Spleen (tissue), 11 donors: ENCODE measurements at regions not wholly inside any gene's neighbourhood (a gene's known extent, or its start where the extent isn't known, plus 50 kb on each side); places are given as distances from the start of the nearest gene placed in this dataset.
"Not testable (repeated sequence)": the region's sequence is repeated elsewhere in the genome, so short reads cannot be mapped to it uniquely, and the experiment has no call there.

Experiments used
- DNase-seq: peaks from one replicate; pipeline ENCODE4 v3.0.0-alpha.2; 2020
- H3K27ac ChIP-seq, 8 donors: fragments of 200-600 bp; sonication (generic) in 7 of 8; 1 replicate in 4 of 8; 2 replicates in 4 of 8; pipeline versions ENCODE4 v1.5.0 to v1.8.0; 2016 to 2021; ENCODE audit warnings: inconsistent platforms in 4 of 8, mild to moderate bottlenecking in 4 of 8, moderate library complexity in 1 of 8
- H3K27me3 ChIP-seq, 7 donors: fragments of 200-600 bp; sonication (generic) in 6 of 7; replicated peaks in 1 of 7; 1 replicate in 4 of 7; 2 replicates in 3 of 7; pipeline versions ENCODE4 v1.5.0 to v1.8.0; 2016 to 2021; ENCODE audit warnings: inconsistent platforms in 3 of 7, mild to moderate bottlenecking in 1 of 7
- H3K36me3 ChIP-seq, 6 donors: fragments of 200-600 bp; sonication (generic) in 5 of 6; 1 replicate in 4 of 6; 2 replicates in 2 of 6; pipeline versions ENCODE4 v1.5.0 to v1.8.0; 2016 to 2021; ENCODE audit warnings: inconsistent platforms in 2 of 6
- H3K4me1 ChIP-seq, 6 donors: fragments of 200-600 bp; sonication (generic) in 5 of 6; 1 replicate in 3 of 6; 2 replicates in 3 of 6; pipeline versions ENCODE4 v1.5.0 to v1.8.0; 2016 to 2021; ENCODE audit warnings: inconsistent platforms in 3 of 6
- H3K4me3 ChIP-seq, 8 donors: fragments of 200-600 bp; sonication (generic) in 7 of 8; 1 replicate in 4 of 8; 2 replicates in 4 of 8; pipeline versions ENCODE4 v1.5.0 to v1.8.0; 2016 to 2021; ENCODE audit warnings: inconsistent platforms in 4 of 8, mild to moderate bottlenecking in 4 of 8, moderate library complexity in 2 of 8
- H3K9me3 ChIP-seq, 8 donors: fragments of 200-600 bp; sonication (generic) in 7 of 8; 1 replicate in 4 of 8; 2 replicates in 4 of 8; pipeline versions ENCODE4 v1.5.0 to v1.8.0; 2016 to 2021; ENCODE audit warnings: inconsistent platforms in 4 of 8
- CTCF ChIP-seq, 11 experiments: fragments of 200-600 bp in 7 of 11; fragments of 450-650 bp in 4 of 11; sonication (generic) in 4 of 11; IDR thresholded peaks in 8 of 11; conservative IDR thresholded peaks in 3 of 11; 1 replicate in 7 of 11; 2 replicates in 4 of 11; pipeline versions ENCODE4 v1.4.0 to v1.8.0; 2016 to 2021; ENCODE audit warnings: antibody characterized with exemption in 11 of 11, inconsistent platforms in 4 of 11, mild to moderate bottlenecking in 1 of 11
- POLR2A ChIP-seq, 3 donors: fragments of 450-650 bp; IDR thresholded peaks; one replicate each; pipeline ENCODE4 v1.5.1; 2017; ENCODE audit warnings: antibody characterized with exemption in 3 of 3, mild to moderate bottlenecking in 1 of 3
- POLR2AphosphoS5 ChIP-seq, 3 donors: sonication (generic); formaldehyde crosslinking; IDR thresholded peaks; one replicate each; pipeline ENCODE4 v1.5.1; 2017; ENCODE audit warnings: antibody characterized with exemption in 3 of 3
- WGBS, 5 donors: extraction: QIAGEN DNeasy Blood & Tissue Kit in 3 of 5; methylation state at CpG; one replicate each; pipeline versions ENCODE4 v1.1.5 to v1.1.7; 2013 to 2018; 5-methylcytosine and 5-hydroxymethylcytosine counted together
- intact Hi-C: fragments of 100-400 bp; cut with DNase I; formaldehyde crosslinking; loops from one replicate; pipeline ENCODE4 v1.15.0; 2023; ENCODE audit warnings: low total_unique reads
- donor health status: healthy with polysubstance abuse.
- donor health status: DM: no; HTN: no; CAD: no; lungs with moderate emphysema.
- donor health status: DM: no; HTN: no; CAD: no.
- donor health status: Bipolar disorder and iron deficiency.
- donor health status: healthy.
- donor health status: DM: no; HTN: no; CAD: no.
- donor health status: DM: yes; HTN: yes; CAD: no.

GRCh38 chr11:50088231-50088630 lies 55.6 kb downstream of the OR4C45 start:
- Histone ChIP-seq H3K27ac (no peak overlapping the region), H3K9me3 (peaks cover 0 to 31% (median 4%) of the 10 kb centered on the region in 8 donors), H3K36me3 (no peaks in the 10 kb centered on the region), H3K4me1 (no peaks in the 10 kb centered on the region), H3K4me3 (no peak overlapping the region), H3K27me3 (no peaks in the 10 kb centered on the region)
- TF ChIP-seq CTCF (IDR thresholded peaks at IDR 0.05 in 8 of 11, conservative IDR thresholded peaks at IDR 0.05 in 3 of 11) (no peak), POLR2A (IDR thresholded peaks at IDR 0.05) (no peak), POLR2AphosphoS5 (IDR thresholded peaks at IDR 0.05) (no peak)
- no peak for DNase-seq
- intact Hi-C loops: no loop called here
- 50 to 82% (median 66%) methylated on average over 1 to 2 of the region's 2 CpGs for WGBS, 5 donors

GRCh38 chr11:50098186-50098725 lies 65.6 kb downstream of the OR4C45 start:
- 40 to 52% (median 46%) methylated on average over 2 of the region's 2 CpGs for WGBS, 5 donors

GRCh38 chr11:50102916-50103315 lies 70.2 kb downstream of the OR4C45 start:
- Histone ChIP-seq H3K27ac (no peak overlapping the region), H3K36me3 (no peaks in the 10 kb centered on the region), H3K27me3 (no peaks in the 10 kb centered on the region), H3K9me3 (peaks cover 0 to 15% (median 0%) of the 10 kb centered on the region in 8 donors), H3K4me3 (no peak overlapping the region), H3K4me1 (no peaks in the 10 kb centered on the region)
- intact Hi-C loops: no loop called here
- no peak for DNase-seq
- no peak for TF ChIP-seq CTCF (IDR thresholded peaks at IDR 0.05 in 8 of 11, conservative IDR thresholded peaks at IDR 0.05 in 3 of 11)
- TF ChIP-seq POLR2A (IDR thresholded peaks at IDR 0.05): no peak
- no peak for TF ChIP-seq POLR2AphosphoS5 (IDR thresholded peaks at IDR 0.05)

More at GRCh38 chr11:50098186-50098725, 65.6 kb downstream of the OR4C45 start:
- Histone ChIP-seq H3K4me3 (no peak overlapping the region), H3K27me3 (no peaks in the 10 kb centered on the region), H3K36me3 (no peaks in the 10 kb centered on the region), H3K27ac (no peak overlapping the region), H3K9me3 (peaks cover 0 to 14% (median 0%) of the 10 kb centered on the region in 8 donors), H3K4me1 (no peaks in the 10 kb centered on the region)
- TF ChIP-seq POLR2AphosphoS5 (IDR thresholded peaks at IDR 0.05) (no peak), POLR2A (IDR thresholded peaks at IDR 0.05) (no peak), CTCF (IDR thresholded peaks at IDR 0.05 in 8 of 11, conservative IDR thresholded peaks at IDR 0.05 in 3 of 11) (no peak)
- intact Hi-C loops: no loop called here
- no peak for DNase-seq

- 44 to 51% (median 46%) methylated on average over 2 of the region's 2 CpGs for WGBS, 5 donors
- DNase-seq, H3K4me3 ChIP-seq: not testable (repeated sequence)
Measured at GRCh38 chr11:50140686-50141085, 108.0 kb downstream of the OR4C45 start.

GRCh38 chr11:50146308-50146707 lies 113.6 kb downstream of the OR4C45 start:
- intact Hi-C loops, H3K4me3 ChIP-seq: not testable (repeated sequence)

More at GRCh38 chr11:50140686-50141085, 108.0 kb downstream of the OR4C45 start:
- intact Hi-C loops, H3K36me3 ChIP-seq, H3K27ac ChIP-seq, H3K27me3 ChIP-seq, H3K4me1 ChIP-seq: not testable (repeated sequence)
- peaks cover 0 to 26% (median 9%) of the 10 kb centered on the region in 8 donors for H3K9me3 ChIP-seq

GRCh38 chr11:50147946-50148345 lies 115.3 kb downstream of the OR4C45 start:
- H3K9me3 ChIP-seq: peaks cover 0 to 39% (median 16%) of the 10 kb centered on the region in 8 donors
- H3K4me3 ChIP-seq, intact Hi-C loops, DNase-seq, H3K27ac ChIP-seq, H3K27me3 ChIP-seq, H3K4me1 ChIP-seq, H3K36me3 ChIP-seq: not testable (repeated sequence)
- WGBS, 5 donors: 66 to 88% (median 74%) methylated on average over 2 of the region's 2 CpGs

More at GRCh38 chr11:50146308-50146707, 113.6 kb downstream of the OR4C45 start:
- not testable (repeated sequence) for H3K36me3 ChIP-seq, H3K27me3 ChIP-seq, DNase-seq, H3K4me1 ChIP-seq, H3K27ac ChIP-seq
- peaks cover 0 to 38% (median 15%) of the 10 kb centered on the region in 8 donors for H3K9me3 ChIP-seq
- 45 to 61% (median 52%) methylated on average over 3 of the region's 3 CpGs for WGBS, 5 donors
